B cell (primary cell): ENCODE measurements at regions not wholly inside any gene's neighbourhood (a gene's known extent, or its start where the extent isn't known, plus 50 kb on each side); places are given as distances from the start of the nearest gene placed in this dataset.

Experiments
- ATAC-seq: fragments of 200-7000 bp; cut with Tn5 transposase; one replicate; pipeline ENCODE4 v1.10.0; 2021; ENCODE audit warnings: low read depth, mild to moderate bottlenecking, moderate number of reproducible peaks, moderate library complexity
- CTCF ChIA-PET: fragments of 350-600 bp; sonication (Branson Sonifier 250); formaldehyde crosslinking; loops from one replicate; lab custom pipeline; 2021; ENCODE audit warnings: antibody characterized with exemption, inconsistent platforms; lab: Charles Lee
- POLR2A ChIA-PET: fragments of 350-600 bp; sonication (Branson Sonifier 250); formaldehyde crosslinking; loops from one replicate; lab custom pipeline; 2021; ENCODE audit warnings: antibody characterized with exemption; lab: Charles Lee
- DNase-seq: peaks from one replicate; pipeline ENCODE4 v3.0.0; 2013
- H2AFZ ChIP-seq: 2 replicates; pipeline ENCODE4 v1.6.1; 2012; ENCODE audit warnings: mild to moderate bottlenecking, low read depth, low read length; ENCODE audit not compliant: insufficient read depth, poor library complexity, severe bottlenecking
- H3K27ac ChIP-seq, 2 donors: 1 replicate in 1 of 2; 2 replicates in 1 of 2; pipeline ENCODE4 v1.5.1; 2012 to 2013; ENCODE audit warnings: low read length in 2 of 2, mild to moderate bottlenecking in 2 of 2, moderate library complexity in 1 of 2
- H3K27me3 ChIP-seq, 4 experiments: fragments of 200-600 bp in 1 of 4; sonication (generic) in 1 of 4; replicated peaks in 1 of 4; 1 replicate in 2 of 4; 2 replicates in 2 of 4; pipeline versions ENCODE4 v1.6.1 to v1.7.0; 2013 to 2016; ENCODE audit warnings: low read length in 3 of 4, mild to moderate bottlenecking in 2 of 4, mixed read lengths in 1 of 4, moderate library complexity in 1 of 4; ENCODE audit not compliant: insufficient read depth in 4 of 4, control insufficient read depth in 3 of 4; ENCODE audit errors: control extremely low read depth in 1 of 4
- H3K36me3 ChIP-seq, 2 experiments: replicated peaks in 1 of 2; 1 replicate in 1 of 2; 2 replicates in 1 of 2; pipeline versions ENCODE4 v1.6.1 to v1.7.1; 2013; ENCODE audit warnings: low read length in 1 of 2; ENCODE audit not compliant: insufficient read depth in 2 of 2, control insufficient read depth in 1 of 2; ENCODE audit errors: control extremely low read depth in 1 of 2, extremely low read depth in 1 of 2
- H3K4me1 ChIP-seq, 2 donors: fragments of 200-600 bp in 1 of 2; sonication (generic) in 1 of 2; 1 replicate in 1 of 2; 2 replicates in 1 of 2; pipeline versions ENCODE4 v1.5.1 to v1.6.1; 2013 to 2017; ENCODE audit warnings: low read length in 2 of 2; ENCODE audit not compliant: control insufficient read depth in 2 of 2, insufficient read depth in 2 of 2
- H3K4me2 ChIP-seq: replicated peaks from 2 replicates; pipeline ENCODE3; 2012; ENCODE audit warnings: mild to moderate bottlenecking, low read depth, low read length; ENCODE audit not compliant: poor library complexity, severe bottlenecking
- H3K4me3 ChIP-seq, 5 experiments: fragments of 200-600 bp in 1 of 5; sonication (generic) in 1 of 5; 1 replicate in 3 of 5; 2 replicates in 2 of 5; pipeline versions ENCODE4 v1.5.1 to v1.7.0; 2011 to 2016; ENCODE audit warnings: low read length in 4 of 5, mild to moderate bottlenecking in 4 of 5, low read depth in 2 of 5, control low read depth in 1 of 5, moderate library complexity in 1 of 5; ENCODE audit not compliant: insufficient read depth in 1 of 5; ENCODE audit errors: control extremely low read depth in 1 of 5, extremely low read depth in 1 of 5
- H3K79me2 ChIP-seq: fragments of 200-600 bp; sonication (generic); one replicate; pipeline ENCODE4 v1.6.0; 2016; ENCODE audit warnings: low read length; ENCODE audit not compliant: control insufficient read depth, insufficient read depth
- H3K9ac ChIP-seq: fragments of 200-600 bp; sonication (generic); 2 replicates; pipeline ENCODE4 v1.6.1; 2017; ENCODE audit warnings: mild to moderate bottlenecking, low read length, moderate library complexity
- H3K9me3 ChIP-seq, 3 donors: one replicate each; pipeline versions ENCODE4 v1.6.1 to v1.7.1; 2013; ENCODE audit warnings: low read length in 2 of 3; ENCODE audit not compliant: control insufficient read depth in 2 of 3, insufficient read depth in 1 of 3; ENCODE audit errors: control extremely low read depth in 1 of 3
- H4K20me1 ChIP-seq: 2 replicates; pipeline ENCODE4 v1.6.0; 2012; ENCODE audit warnings: mild to moderate bottlenecking, low read length; ENCODE audit not compliant: insufficient read depth, control insufficient read depth, poor library complexity, severe bottlenecking
- H3K27ac Mint-ChIP-seq: one replicate; pipeline ENCODE4 v1.8.0; 2021; ENCODE audit warnings: mixed read lengths
- H3K27me3 Mint-ChIP-seq: one replicate; pipeline ENCODE4 v1.8.0; 2021; ENCODE audit warnings: mixed read lengths
- H3K4me1 Mint-ChIP-seq: one replicate; pipeline ENCODE4 v1.8.0; 2021; ENCODE audit warnings: mixed read lengths
- H3K4me3 Mint-ChIP-seq: one replicate; pipeline ENCODE4 v1.8.0; 2021; ENCODE audit warnings: mixed read lengths
- H3K9me3 Mint-ChIP-seq: one replicate; pipeline ENCODE4 v1.8.0; 2022; ENCODE audit warnings: mixed read lengths; ENCODE audit not compliant: insufficient read depth
- EZH2 ChIP-seq: IDR thresholded peaks from 2 replicates; pipeline ENCODE4 v1.6.1; 2012; ENCODE audit warnings: borderline replicate concordance, low read depth, mild to moderate bottlenecking, moderate library complexity, low read length; ENCODE audit not compliant: insufficient read depth, poor library complexity, severe bottlenecking
- WGBS: methylation state at CpG from one replicate; pipeline ENCODE4 v1.1.5; 2013; ENCODE audit warnings: missing lambda C conversion rate; ENCODE audit not compliant: insufficient coverage; 5-methylcytosine and 5-hydroxymethylcytosine counted together
- intact Hi-C: fragments of 100-400 bp; cut with micrococcal nuclease; formaldehyde crosslinking; loops from one replicate; pipeline ENCODE4 v1.10.0; 2022
- TF ChIP-seq, protein P1 (sequence below): fragments of 200-600 bp; IDR thresholded peaks from one replicate; pipeline ENCODE4 v1.8.0; 2022; ENCODE audit warnings: antibody characterized with exemption, mild to moderate bottlenecking

DNA sequence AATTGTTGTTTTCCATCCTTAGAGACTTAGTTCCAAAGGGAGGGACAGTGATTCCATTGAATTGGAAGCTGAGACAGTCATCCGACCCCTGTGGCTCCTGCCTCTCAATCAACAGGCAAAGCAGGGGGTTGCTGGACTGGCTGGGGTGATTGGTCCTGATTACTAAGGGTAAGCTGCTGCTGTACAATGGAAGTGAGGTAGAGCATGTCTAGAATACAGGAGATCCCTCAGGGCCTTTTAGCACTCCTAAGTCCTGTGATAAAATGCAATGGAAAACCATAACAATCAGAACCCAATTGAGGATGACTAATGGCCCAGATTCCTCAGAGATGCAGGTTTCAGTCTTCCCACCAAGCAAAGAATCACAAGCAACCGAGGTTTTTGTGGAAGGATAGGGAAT is 127.6 kb downstream of the AASDH start:
- CTCF ChIA-PET = no interaction called here
- intact Hi-C loops = no loop called here
- WGBS = 100% methylated on average over 1 of the region's 2 CpGs

DNA sequence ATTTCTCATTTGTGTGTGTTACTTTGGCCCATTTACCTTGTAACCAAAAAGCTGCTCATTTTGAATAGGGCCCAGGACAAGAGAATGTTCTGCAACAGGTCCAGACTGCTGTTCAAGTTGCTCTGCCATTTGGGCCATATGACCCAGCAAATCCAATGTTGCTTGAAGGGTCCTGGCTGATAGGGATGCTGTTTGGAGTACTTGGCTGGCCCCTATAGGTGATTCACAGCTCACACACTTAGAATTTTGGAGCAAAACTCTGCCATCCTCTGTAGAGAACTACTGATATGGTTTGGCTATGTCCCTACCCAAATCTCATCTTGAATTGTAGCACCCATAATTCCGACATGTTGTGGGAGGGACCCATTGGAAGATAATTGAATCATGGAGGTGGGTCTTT is 131.5 kb downstream of the AASDH start:
- Histone ChIP-seq H3K27me3 (no peaks in the 10 kb centered on the region), H3K4me3 (no peak overlapping the region), H2AFZ (no peak overlapping the region), H3K4me1 (no peaks in the 10 kb centered on the region), H3K4me2 (no peak overlapping the region), H3K79me2 (no peaks in the 10 kb centered on the region), H4K20me1 (no peaks in the 10 kb centered on the region), H3K27ac (no peak overlapping the region), H3K9me3 (no peaks in the 10 kb centered on the region), H3K9ac (no peak overlapping the region), H3K36me3 (no peaks in the 10 kb centered on the region)
- DNase-seq (no peak), ATAC-seq (no peak)
- CTCF ChIA-PET = no interaction called here
- intact Hi-C loops = no loop called here
- H3K9me3 Mint-ChIP-seq = no peaks in the 10 kb centered on the region
- no peak overlapping the region for H3K4me3 Mint-ChIP-seq
- POLR2A ChIA-PET = no interaction called here
- H3K27me3 Mint-ChIP-seq = no peaks in the 10 kb centered on the region
- WGBS = 80% methylated on average over 1 of the region's 1 CpG
- H3K27ac Mint-ChIP-seq = no peak overlapping the region
- H3K4me1 Mint-ChIP-seq = peaks cover 2% of the 10 kb centered on the region
- TF ChIP-seq, protein P1, sequence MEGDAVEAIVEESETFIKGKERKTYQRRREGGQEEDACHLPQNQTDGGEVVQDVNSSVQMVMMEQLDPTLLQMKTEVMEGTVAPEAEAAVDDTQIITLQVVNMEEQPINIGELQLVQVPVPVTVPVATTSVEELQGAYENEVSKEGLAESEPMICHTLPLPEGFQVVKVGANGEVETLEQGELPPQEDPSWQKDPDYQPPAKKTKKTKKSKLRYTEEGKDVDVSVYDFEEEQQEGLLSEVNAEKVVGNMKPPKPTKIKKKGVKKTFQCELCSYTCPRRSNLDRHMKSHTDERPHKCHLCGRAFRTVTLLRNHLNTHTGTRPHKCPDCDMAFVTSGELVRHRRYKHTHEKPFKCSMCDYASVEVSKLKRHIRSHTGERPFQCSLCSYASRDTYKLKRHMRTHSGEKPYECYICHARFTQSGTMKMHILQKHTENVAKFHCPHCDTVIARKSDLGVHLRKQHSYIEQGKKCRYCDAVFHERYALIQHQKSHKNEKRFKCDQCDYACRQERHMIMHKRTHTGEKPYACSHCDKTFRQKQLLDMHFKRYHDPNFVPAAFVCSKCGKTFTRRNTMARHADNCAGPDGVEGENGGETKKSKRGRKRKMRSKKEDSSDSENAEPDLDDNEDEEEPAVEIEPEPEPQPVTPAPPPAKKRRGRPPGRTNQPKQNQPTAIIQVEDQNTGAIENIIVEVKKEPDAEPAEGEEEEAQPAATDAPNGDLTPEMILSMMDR = no peak
- no peak for TF ChIP-seq EZH2

More for the DNA sequence above, 127.6 kb downstream of the AASDH start:
- Histone ChIP-seq H3K9ac (no peak overlapping the region), H3K27ac (no peak overlapping the region), H3K9me3 (no peaks in the 10 kb centered on the region), H3K4me1 (no peaks in the 10 kb centered on the region), H3K4me3 (no peak overlapping the region), H3K27me3 (no peaks in the 10 kb centered on the region), H3K79me2 (no peaks in the 10 kb centered on the region), H4K20me1 (no peaks in the 10 kb centered on the region), H3K4me2 (no peak overlapping the region), H3K36me3 (no peaks in the 10 kb centered on the region), H2AFZ (no peak overlapping the region)
- peaks cover 10% of the 10 kb centered on the region for H3K9me3 Mint-ChIP-seq
- ATAC-seq = no peak
- H3K27ac Mint-ChIP-seq = no peak overlapping the region
- TF ChIP-seq, protein P1 = no peak
- TF ChIP-seq EZH2 = no peak
- no peaks in the 10 kb centered on the region for H3K27me3 Mint-ChIP-seq
- POLR2A ChIA-PET = no interaction called here
- no peak overlapping the region for H3K4me3 Mint-ChIP-seq
- no peak for DNase-seq
- H3K4me1 Mint-ChIP-seq = peaks cover 4% of the 10 kb centered on the region
